Stimulated activated CD4-positive, alpha-beta T cell treated with anti-CD3 and anti-CD28 coated beads, Interleukin-12 subunit alpha, Interleukin-12 subunit beta, amount 100 ng/mL, for 4 hours (primary cell): ENCODE measurements at regions not wholly inside any gene's neighbourhood (a gene's known extent, or its start where the extent isn't known, plus 50 kb on each side); places are given as distances from the start of the nearest gene placed in this dataset.
"Not testable (repeated sequence)": the region's sequence is repeated elsewhere in the genome, so short reads cannot be mapped to it uniquely, and the experiment has no call there.

ENCODE experiments used
- DNase-seq: peaks from one replicate; pipeline ENCODE4 v3.0.0-alpha.2; 2020

DNA sequence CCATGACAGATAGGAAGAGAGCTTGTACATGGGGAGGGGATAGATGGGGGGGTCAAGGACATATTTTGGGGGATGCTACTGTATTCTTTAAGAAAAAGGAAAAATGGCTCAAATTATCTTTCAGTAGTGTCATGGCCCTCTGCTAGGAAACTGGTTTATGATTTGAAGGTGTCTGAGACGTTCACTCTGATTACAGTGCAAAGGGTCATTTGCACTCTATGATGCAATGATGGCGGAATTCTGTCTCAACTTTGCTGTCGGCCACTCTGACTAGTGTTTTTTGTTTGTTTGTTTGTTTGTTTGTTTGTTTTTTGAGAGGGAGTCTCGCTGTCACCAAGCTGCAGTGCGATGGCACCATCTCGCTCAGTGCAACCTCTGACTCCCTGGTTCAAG lies 180.0 kb downstream of the SOX4 start:
- DNase-seq = no peak

GRCh38 chr6:21777846-21778245 lies 184.3 kb downstream of the SOX4 start:
- no peak for DNase-seq

- no peak for DNase-seq
These were observed 186.6 kb downstream of the SOX4 start for GRCh38 chr6:21780141-21780540.

DNA sequence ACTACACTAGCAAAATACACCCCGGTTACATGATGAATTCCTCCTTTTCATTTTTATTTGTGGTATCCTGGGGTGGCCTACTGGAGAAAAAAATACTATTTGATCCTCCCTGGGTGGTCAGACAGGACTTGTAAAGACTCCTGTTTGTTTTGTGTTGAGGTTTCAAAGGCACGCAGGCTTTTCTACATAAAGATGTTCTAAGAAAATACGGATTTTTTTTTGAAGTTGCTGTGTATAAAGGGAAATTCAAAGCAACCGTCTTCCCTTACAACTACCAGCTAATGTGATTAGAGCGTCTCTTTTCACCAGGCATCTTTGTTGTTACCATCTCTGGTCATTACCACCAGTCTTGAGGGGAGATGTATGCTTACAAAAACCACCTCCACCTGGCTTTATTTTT lies 187.1 kb downstream of the SOX4 start:
- no peak for DNase-seq

DNA sequence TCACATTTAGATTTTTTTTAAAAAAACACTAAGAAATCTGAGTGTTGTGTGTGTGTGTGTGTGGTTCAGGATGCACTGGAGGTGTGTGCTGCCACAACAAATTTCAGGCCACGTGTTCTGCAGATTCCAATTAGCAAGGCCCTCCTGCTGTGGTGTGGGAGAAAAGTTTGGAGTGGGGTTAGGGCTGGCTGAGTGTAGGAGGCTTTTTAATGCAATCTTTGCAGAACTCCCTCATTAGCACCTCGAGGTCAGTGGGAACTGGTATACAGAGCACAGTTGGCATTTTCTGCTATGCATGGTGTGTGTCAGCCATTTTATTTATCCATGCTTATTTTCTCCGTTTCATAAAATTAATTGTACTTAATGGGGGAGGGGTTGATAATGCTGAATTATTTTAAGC lies 187.6 kb downstream of the SOX4 start:
- DNase-seq = no peak

DNA sequence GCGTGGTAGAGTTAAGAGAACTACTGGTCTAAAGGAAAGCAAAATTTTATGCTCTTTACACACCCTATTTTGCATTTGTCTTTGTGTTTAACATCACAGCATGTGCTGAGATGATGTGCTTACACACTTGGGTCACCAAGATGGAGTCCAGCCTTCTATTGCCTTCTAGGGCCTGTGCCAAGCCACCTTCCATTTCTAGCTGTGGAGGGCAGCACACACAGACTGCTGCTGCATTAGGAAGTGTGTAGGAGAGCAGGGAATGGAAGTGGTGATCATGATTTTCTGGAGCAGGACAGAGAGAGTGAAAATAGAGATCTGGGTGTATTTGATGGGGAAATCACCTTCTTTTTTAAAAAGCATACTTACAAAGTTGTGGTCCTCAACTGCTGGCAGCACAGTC lies 191.6 kb downstream of the SOX4 start:
- DNase-seq = no peak

- DNase-seq = no peak
These were observed 197.5 kb downstream of the SOX4 start for GRCh38 chr6:21791056-21791455.

DNA sequence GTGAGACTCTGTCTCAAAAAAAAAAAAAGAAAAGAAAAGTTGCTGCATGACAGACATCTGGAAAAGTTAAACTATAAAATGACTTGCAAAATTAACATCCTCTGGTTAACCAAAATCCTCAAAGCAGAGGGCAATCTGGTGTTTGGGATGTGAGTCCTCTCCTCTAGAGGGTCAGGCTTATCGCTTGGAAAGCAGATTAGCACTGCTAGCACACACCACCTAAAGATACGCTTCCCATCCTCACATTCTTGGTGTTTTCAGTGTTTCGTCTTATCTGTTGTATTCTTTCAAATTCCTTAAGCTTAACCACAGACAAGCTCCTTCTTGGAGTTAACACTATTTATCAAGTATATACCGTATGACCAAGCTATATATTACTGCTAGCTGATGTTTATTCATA lies 198.0 kb downstream of the SOX4 start:
- DNase-seq = no peak

GRCh38 chr6:21792177-21792576 lies 198.6 kb downstream of the SOX4 start:
- no peak for DNase-seq

GRCh38 chr6:21796979-21797378 lies 203.4 kb downstream of the SOX4 start:
- not testable (repeated sequence) for DNase-seq

GRCh38 chr6:21798468-21798867 lies 204.9 kb downstream of the SOX4 start:
- no peak for DNase-seq

DNA sequence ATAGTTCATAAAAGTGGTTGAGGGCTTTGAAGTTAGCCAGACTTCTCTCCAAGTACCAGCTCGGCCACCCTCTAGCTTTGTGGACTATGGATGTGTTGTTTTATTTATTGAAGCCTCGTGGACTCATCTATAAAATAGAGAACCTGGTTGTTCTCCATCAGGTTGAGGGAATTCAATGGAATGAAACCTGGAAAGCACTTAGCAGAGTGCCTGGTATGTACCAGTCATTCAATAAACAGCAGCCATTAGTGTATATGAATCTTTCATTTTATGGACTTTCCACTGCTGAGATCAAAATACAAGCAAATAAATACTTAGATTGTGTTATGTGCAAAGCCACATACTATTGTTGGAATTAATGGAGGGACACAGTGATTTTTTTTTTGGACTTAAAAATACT lies 206.8 kb downstream of the SOX4 start:
- DNase-seq = no peak

- DNase-seq = no peak
These were observed 207.4 kb downstream of the SOX4 start for GRCh38 chr6:21800948-21801438.

DNA sequence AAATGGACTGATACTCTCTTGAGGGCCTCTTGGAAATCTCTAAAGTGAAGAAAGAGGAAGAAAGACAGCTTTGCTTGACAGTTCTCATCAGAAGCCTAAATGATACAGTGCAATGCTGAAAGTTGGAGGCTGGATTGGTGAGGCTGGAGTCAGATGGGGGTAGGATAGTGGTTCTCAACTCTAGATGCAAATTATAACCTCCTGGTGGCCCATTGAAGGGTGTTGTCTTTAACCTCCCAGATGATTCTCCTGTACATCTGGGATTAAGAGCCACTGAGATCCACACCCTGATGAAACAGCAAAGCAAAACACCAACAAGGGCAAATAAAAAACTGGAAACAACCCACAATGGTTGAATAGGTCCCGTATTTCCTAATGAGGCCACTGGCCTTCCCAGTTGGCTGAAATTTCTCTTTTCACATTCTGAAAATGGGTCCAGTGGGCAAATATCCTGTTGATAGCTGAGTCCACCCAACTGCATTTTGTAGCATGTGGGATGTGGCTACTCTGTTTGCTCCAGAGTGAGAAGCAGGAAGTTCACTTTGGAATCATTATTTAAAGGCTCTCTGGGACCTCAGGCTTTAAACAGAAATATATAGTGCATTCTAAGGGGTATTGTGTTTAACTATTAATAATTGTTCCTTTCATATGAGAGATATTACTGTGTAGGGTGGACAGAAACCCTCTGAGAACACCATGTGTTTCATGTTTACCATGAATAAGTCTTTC lies 208.1 kb downstream of the SOX4 start:
- no peak for DNase-seq

DNA sequence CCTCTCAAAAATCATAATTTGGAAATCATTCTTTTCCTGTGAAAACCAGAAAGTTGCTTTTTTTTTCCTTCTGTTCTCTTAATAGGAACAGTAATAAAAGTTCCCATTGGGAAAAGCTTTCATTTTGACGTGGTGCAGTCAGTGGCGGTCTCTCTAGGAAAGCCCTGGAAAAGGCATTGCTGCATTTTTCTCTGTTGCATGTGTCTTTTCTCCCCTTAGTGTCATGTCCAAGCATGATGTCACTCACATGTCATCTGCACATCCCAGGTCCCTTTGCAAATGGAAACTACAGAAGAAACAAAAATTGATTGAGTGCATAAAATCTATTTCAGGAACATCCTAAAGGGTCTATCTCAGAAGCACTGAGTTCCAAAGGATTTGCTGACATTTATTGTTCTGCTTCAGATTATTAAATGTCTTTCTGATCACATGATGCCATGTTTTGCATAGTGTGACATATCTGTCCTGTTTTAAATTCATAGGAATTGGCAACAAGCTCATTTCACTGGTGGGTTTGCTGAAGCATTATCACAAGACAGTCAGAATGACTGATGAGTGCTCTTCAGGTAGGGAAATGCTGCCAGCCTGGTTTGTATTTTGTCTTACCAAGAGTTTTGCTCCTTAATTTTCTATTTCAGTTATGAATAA lies 208.7 kb downstream of the SOX4 start:
- DNase-seq = no peak

DNA sequence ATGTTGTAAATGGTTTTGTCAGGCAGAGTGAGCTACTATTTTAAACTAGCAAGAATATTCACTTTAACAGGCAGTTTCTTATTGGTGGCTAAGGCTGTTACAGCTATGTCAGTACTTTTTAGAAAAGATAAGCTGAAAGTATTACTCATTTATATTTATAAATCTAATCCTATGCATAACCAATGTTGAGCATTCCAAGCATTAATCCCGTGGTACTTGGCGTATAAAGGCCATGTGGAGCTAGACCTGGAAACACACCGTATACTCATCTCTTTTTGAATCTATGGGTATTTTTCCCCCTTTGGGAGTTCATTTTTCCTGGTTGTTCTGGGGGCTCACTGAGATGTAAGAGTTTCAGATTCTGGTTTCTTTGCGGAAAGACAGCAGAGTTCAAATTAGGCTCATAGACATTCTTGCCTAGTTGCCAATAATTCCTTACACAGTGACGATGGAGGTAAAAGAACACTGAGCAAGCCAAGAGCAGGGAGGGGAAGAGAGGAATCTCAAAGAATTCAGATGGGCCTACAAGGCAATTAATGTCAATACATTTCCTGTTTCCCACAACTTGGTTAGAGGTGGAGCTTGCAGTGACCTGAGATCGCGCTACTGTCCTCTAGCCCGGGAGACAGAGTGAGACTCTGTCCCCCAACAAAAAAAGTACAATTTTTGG lies 211.5 kb downstream of the SOX4 start:
- DNase-seq = no peak

DNA sequence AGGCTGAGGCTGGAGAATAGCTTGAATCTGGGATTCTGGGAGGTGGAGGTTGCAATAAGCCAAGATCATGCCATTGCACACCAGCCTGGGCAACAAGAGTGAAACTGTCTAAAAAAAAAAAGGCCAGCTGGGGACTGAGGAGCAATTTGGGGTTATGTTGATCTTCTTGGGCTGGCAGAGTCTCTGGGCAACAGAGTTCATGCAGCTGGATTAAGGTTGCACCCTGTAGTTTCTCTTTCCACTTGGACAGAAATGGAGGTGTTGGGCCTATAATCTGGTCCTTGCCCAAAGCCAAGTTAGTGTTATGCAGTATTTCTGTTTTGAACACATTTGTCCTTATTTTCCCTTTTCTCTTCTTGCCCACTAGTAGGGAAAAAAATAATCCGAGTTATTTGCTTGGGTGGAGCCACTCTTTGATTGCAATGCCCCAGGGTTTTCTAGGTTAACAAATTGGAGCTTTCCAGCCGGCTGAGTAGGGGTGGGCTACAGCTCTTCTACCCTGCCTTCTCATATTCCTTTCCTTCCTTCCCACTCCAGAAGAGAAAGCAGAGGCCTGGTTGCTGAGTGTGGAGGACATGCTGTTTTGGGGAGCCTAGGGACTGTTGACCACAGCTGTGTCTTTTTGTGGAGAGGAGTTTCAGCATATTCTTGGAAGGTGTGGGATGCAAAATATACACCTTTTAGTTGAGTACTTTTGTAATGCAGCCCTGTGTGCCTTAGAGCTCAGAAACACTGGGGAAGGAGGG lies 213.9 kb downstream of the SOX4 start:
- no peak for DNase-seq

- no peak for DNase-seq
These were observed 214.5 kb downstream of the SOX4 start for GRCh38 chr6:21808045-21808470.

DNA sequence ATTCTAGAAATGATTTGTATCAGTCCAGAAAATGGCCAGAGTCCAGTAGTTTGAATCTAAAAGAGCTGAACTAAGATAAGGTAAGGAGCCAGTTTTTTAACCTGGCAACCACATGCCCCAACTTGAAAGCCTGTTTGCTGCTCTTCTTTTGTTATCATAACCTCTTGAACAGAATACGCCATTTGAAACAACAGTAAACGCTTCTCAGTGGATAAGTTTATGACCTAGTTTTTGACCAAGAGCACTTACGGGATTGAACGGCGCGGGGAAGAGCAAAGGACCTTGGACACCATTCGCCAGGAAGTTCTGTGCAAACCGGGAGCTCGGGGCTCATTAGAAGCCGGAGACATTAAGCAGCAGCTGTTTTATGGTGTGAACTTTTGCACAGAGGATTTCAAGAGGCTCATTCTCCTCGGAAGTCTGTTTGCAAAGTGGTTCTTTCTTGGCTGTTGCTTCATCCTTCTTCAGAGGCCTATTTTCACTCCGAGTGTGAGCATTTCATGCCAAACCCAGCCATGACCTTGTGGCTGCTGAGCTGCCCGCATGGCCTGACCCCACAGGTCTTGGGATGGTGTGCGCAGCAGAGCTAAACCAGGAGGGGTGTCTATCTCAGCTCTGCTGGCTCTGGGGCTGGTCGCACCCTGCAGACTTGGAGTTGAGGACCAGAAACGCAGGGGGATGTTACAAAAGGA lies 215.1 kb downstream of the SOX4 start:
- no peak for DNase-seq

DNA sequence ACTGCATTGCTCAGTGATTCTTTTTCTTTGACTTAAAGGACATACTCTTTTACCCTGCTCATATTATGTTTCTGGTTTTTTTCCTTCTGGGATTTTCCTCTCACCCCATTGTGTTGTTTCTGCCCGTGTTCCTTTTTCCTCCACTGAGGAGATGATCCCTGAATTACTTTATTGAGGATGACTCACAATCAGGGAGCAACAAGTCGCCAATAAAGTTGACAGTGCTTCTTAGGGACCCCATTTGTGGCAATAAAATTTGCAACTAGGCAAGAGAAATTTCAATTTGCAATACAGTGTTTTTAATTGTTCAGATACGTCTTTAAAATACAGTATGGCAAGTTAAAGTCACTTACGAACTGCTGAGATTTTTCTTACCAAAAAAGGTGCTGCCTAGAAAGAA lies 217.9 kb downstream of the SOX4 start:
- no peak for DNase-seq

- no peak for DNase-seq
These were observed 222.7 kb downstream of the SOX4 start for GRCh38 chr6:21816231-21816630.

- DNase-seq = no peak
These were observed 226.9 kb downstream of the SOX4 start for GRCh38 chr6:21820442-21820841.

GRCh38 chr6:21823371-21823770 lies 229.8 kb downstream of the SOX4 start:
- DNase-seq = no peak
